Panc1 (cell line): ENCODE measurements at regions not wholly inside any gene's neighbourhood (a gene's known extent, or its start where the extent isn't known, plus 50 kb on each side); places are given as distances from the start of the nearest gene placed in this dataset.

Experiments used
- POLR2AphosphoS5 ChIP-seq: IDR thresholded peaks from 2 replicates; pipeline ENCODE4 v1.6.1; 2012; ENCODE audit warnings: mild to moderate bottlenecking, low read depth, low read length, moderate library complexity
- SIN3A ChIP-seq: IDR thresholded peaks from 2 replicates; pipeline ENCODE4 v1.6.1; 2012; ENCODE audit warnings: low read depth, mild to moderate bottlenecking, low read length, moderate library complexity, borderline replicate concordance; ENCODE audit not compliant: insufficient read depth
- TCF7L2 ChIP-seq: IDR thresholded peaks from 2 replicates; pipeline ENCODE4 v1.6.1; 2011; ENCODE audit warnings: mild to moderate bottlenecking, low read depth, low read length, inconsistent platforms
- TF ChIP-seq, protein P1 (sequence below): fragments of 450-650 bp; IDR thresholded peaks from 2 replicates; pipeline ENCODE4 v1.5.1; 2017; ENCODE audit warnings: mild to moderate bottlenecking
- TF ChIP-seq, protein P2 (sequence below), 2 experiments: IDR thresholded peaks; 2 replicates each; pipeline ENCODE4 v1.6.1; 2011 to 2012; ENCODE audit warnings: low read depth in 2 of 2, control low read depth in 1 of 2, low read length in 1 of 2, mild to moderate bottlenecking in 1 of 2, moderate library complexity in 1 of 2; ENCODE audit not compliant: insufficient read depth in 1 of 2

DNA sequence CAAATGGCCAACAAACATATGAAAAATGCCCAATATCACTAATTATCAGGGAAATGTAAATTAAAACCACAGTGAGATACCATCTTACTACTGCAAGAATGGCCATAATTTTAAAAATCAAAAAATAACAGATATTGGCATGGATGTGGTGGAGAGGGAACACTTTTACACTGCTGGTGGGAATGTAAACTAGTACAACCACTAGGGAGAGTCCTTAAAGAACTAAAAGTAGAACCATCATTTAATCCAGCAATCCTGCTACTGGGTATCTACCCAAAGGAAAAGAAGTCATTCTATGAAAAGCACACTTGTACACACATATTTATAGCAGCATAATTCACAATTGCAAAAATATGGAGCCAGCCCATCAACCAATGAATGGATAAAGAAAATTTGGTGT, 459.7 kb downstream of the GXYLT1 start:
- TF ChIP-seq, protein P1, sequence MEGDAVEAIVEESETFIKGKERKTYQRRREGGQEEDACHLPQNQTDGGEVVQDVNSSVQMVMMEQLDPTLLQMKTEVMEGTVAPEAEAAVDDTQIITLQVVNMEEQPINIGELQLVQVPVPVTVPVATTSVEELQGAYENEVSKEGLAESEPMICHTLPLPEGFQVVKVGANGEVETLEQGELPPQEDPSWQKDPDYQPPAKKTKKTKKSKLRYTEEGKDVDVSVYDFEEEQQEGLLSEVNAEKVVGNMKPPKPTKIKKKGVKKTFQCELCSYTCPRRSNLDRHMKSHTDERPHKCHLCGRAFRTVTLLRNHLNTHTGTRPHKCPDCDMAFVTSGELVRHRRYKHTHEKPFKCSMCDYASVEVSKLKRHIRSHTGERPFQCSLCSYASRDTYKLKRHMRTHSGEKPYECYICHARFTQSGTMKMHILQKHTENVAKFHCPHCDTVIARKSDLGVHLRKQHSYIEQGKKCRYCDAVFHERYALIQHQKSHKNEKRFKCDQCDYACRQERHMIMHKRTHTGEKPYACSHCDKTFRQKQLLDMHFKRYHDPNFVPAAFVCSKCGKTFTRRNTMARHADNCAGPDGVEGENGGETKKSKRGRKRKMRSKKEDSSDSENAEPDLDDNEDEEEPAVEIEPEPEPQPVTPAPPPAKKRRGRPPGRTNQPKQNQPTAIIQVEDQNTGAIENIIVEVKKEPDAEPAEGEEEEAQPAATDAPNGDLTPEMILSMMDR = no peak
- TF ChIP-seq POLR2AphosphoS5 (no peak), TCF7L2 (no peak), SIN3A (no peak)
- TF ChIP-seq, protein P2, sequence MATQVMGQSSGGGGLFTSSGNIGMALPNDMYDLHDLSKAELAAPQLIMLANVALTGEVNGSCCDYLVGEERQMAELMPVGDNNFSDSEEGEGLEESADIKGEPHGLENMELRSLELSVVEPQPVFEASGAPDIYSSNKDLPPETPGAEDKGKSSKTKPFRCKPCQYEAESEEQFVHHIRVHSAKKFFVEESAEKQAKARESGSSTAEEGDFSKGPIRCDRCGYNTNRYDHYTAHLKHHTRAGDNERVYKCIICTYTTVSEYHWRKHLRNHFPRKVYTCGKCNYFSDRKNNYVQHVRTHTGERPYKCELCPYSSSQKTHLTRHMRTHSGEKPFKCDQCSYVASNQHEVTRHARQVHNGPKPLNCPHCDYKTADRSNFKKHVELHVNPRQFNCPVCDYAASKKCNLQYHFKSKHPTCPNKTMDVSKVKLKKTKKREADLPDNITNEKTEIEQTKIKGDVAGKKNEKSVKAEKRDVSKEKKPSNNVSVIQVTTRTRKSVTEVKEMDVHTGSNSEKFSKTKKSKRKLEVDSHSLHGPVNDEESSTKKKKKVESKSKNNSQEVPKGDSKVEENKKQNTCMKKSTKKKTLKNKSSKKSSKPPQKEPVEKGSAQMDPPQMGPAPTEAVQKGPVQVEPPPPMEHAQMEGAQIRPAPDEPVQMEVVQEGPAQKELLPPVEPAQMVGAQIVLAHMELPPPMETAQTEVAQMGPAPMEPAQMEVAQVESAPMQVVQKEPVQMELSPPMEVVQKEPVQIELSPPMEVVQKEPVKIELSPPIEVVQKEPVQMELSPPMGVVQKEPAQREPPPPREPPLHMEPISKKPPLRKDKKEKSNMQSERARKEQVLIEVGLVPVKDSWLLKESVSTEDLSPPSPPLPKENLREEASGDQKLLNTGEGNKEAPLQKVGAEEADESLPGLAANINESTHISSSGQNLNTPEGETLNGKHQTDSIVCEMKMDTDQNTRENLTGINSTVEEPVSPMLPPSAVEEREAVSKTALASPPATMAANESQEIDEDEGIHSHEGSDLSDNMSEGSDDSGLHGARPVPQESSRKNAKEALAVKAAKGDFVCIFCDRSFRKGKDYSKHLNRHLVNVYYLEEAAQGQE (IDR thresholded peaks at IDR 0.05; ENCODE audit: insufficient read depth in 1 of 2, low read depth in 2 of 2, low read length in 1 of 2) = no peak
